Transverse colon (tissue), 4 donors: ENCODE measurements at regions not wholly inside any gene's neighbourhood (a gene's known extent, or its start where the extent isn't known, plus 50 kb on each side); places are given as distances from the start of the nearest gene placed in this dataset.

Source experiments
- DNase-seq: peaks from one replicate; pipeline ENCODE4 v3.0.0-alpha.2; 2019
- H3K27ac ChIP-seq, 4 donors: fragments of 200-600 bp; sonication (generic); 2 replicates each; pipeline ENCODE4 v1.5.1; 2016 to 2018; ENCODE audit warnings: inconsistent platforms in 4 of 4
- H3K27me3 ChIP-seq: fragments of 200-600 bp; sonication (generic); 2 replicates; pipeline ENCODE4 v1.5.1; 2017; ENCODE audit warnings: inconsistent platforms
- H3K36me3 ChIP-seq, 4 donors: fragments of 200-600 bp; sonication (generic); 2 replicates each; pipeline ENCODE4 v1.5.1; 2017 to 2019; ENCODE audit warnings: inconsistent platforms in 4 of 4
- H3K4me1 ChIP-seq, 4 donors: fragments of 200-600 bp; sonication (generic); 2 replicates each; pipeline ENCODE4 v1.5.1; 2017 to 2020; ENCODE audit warnings: inconsistent platforms in 4 of 4
- H3K4me3 ChIP-seq, 4 donors: fragments of 200-600 bp; sonication (generic); 1 replicate in 1 of 4; 2 replicates in 3 of 4; pipeline versions ENCODE4 v1.5.1 to v1.6.1; 2017 to 2019; ENCODE audit warnings: inconsistent platforms in 4 of 4
- H3K9me3 ChIP-seq, 2 donors: fragments of 200-600 bp; sonication (generic); 2 replicates each; pipeline ENCODE4 v1.5.1; 2017 to 2019; ENCODE audit warnings: inconsistent platforms in 2 of 2
- CTCF ChIP-seq, 5 experiments: fragments of 200-600 bp in 3 of 5; fragments of 450-650 bp in 2 of 5; sonication (generic) in 3 of 5; IDR thresholded peaks; 1 replicate in 2 of 5; 2 replicates in 3 of 5; pipeline ENCODE4 v1.5.1; 2016 to 2017; ENCODE audit warnings: antibody characterized with exemption in 5 of 5, inconsistent platforms in 3 of 5, mild to moderate bottlenecking in 2 of 5, moderate library complexity in 1 of 5
- EP300 ChIP-seq: sonication (generic); formaldehyde crosslinking; IDR thresholded peaks from one replicate; pipeline ENCODE4 v1.6.1; 2017; ENCODE audit warnings: antibody characterized with exemption, low read depth
- POLR2A ChIP-seq: fragments of 450-650 bp; IDR thresholded peaks from one replicate; pipeline ENCODE4 v1.6.1; 2016; ENCODE audit warnings: antibody characterized with exemption, mild to moderate bottlenecking, moderate library complexity
- POLR2AphosphoS5 ChIP-seq, 3 donors: sonication (generic); formaldehyde crosslinking; IDR thresholded peaks; one replicate each; pipeline ENCODE4 v1.6.1; 2016; ENCODE audit warnings: antibody characterized with exemption in 3 of 3
- WGBS, 2 donors: methylation state at CpG; one replicate each; pipeline ENCODE4 v1.1.5; 2018; ENCODE audit warnings: low coverage in 1 of 2; 5-methylcytosine and 5-hydroxymethylcytosine counted together
- in situ Hi-C, 4 donors: fragments of 200-750 bp; cut with MboI; loops; one replicate each; pipeline versions ENCODE4 v1.15.0 to v1.15.1; 2017; ENCODE audit warnings: low sequenced_read_pairs in 3 of 4, low pct_ligation_motif_present in 1 of 4, low pct_unique_long_range_greater_than_20kb in 1 of 4
- intact Hi-C: fragments of 100-400 bp; cut with DNase I; formaldehyde crosslinking; loops from one replicate; pipeline ENCODE4 v1.15.1; 2023; ENCODE audit warnings: low total_unique reads

- H3K4me3 ChIP-seq: no peak overlapping the region
- no peaks in the 10 kb centered on the region for H3K4me1 ChIP-seq
- in situ Hi-C loops: no loop called here
- TF ChIP-seq POLR2AphosphoS5 (IDR thresholded peaks at IDR 0.05) (no peak), CTCF (IDR thresholded peaks at IDR 0.05) (no peak), EP300 (no peak), POLR2A (no peak)
- H3K27me3 ChIP-seq: no peaks in the 10 kb centered on the region
- H3K27ac ChIP-seq: no peak overlapping the region
- H3K9me3 ChIP-seq: no peaks in the 10 kb centered on the region
- no peak for DNase-seq
- 87% methylated on average over 10 of the region's 10 CpGs; no CpG with 5 or more reads in 1 of the 2 donors for WGBS, 2 donors
- intact Hi-C loops: no loop called here
- no peaks in the 10 kb centered on the region for H3K36me3 ChIP-seq
Measured at GRCh38 chr17:5871666-5872065, 198.5 kb upstream of the WSCD1 start.

GRCh38 chr17:5872831-5873230, 197.3 kb upstream of the WSCD1 start:
- no peak for TF ChIP-seq POLR2A
- no peak for TF ChIP-seq CTCF (IDR thresholded peaks at IDR 0.05)
- no peak for TF ChIP-seq POLR2AphosphoS5 (IDR thresholded peaks at IDR 0.05)
- no peak for TF ChIP-seq EP300
- no peaks in the 10 kb centered on the region for H3K36me3 ChIP-seq
- no peaks in the 10 kb centered on the region for H3K27me3 ChIP-seq
- 75 to 87% methylated on average over 2 to 9 of the region's 9 CpGs for WGBS, 2 donors
- H3K4me3 ChIP-seq: no peak overlapping the region
- no peak overlapping the region for H3K27ac ChIP-seq
- no peaks in the 10 kb centered on the region for H3K9me3 ChIP-seq
- H3K4me1 ChIP-seq: no peaks in the 10 kb centered on the region
- intact Hi-C loops: no loop called here
- DNase-seq: no peak
- in situ Hi-C loops: no loop called here

DNA sequence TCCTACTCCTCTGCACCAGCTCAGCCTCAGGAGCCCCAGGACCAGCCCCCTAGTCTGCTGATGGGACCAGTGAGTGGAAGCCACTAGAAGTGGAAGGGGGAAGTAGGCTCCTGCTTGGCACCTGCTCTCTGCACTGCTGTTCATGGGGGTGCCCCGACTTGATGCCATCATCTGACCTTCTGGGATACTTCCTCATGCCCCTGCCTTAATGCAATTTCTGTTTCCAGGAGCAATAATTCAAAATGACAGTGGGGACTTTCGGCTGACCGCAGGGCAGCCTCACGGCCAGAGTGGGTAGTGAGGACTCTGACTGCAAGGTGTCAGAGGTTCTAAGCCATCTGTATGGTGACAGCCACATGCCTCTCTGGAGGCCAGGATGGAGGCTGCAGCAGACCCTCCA, 196.4 kb upstream of the WSCD1 start:
- Histone ChIP-seq H3K36me3 (no peaks in the 10 kb centered on the region), H3K4me1 (no peaks in the 10 kb centered on the region), H3K4me3 (no peak overlapping the region), H3K27ac (no peak overlapping the region), H3K9me3 (no peaks in the 10 kb centered on the region), H3K27me3 (no peaks in the 10 kb centered on the region)
- 28% methylated on average over 2 of the region's 4 CpGs; no CpG with 5 or more reads in 1 of the 2 donors for WGBS, 2 donors
- DNase-seq: no peak
- TF ChIP-seq POLR2A: no peak
- TF ChIP-seq EP300: no peak
- no peak for TF ChIP-seq POLR2AphosphoS5 (IDR thresholded peaks at IDR 0.05)
- TF ChIP-seq CTCF (IDR thresholded peaks at IDR 0.05): no peak
- in situ Hi-C loops (no loop called here), intact Hi-C loops (no loop called here)

GRCh38 chr17:5874486-5874885, 195.7 kb upstream of the WSCD1 start:
- DNase-seq: no peak
- intact Hi-C loops (no loop called here), in situ Hi-C loops (no loop called here)
- Histone ChIP-seq H3K9me3 (no peaks in the 10 kb centered on the region), H3K36me3 (no peaks in the 10 kb centered on the region), H3K27ac (no peak overlapping the region), H3K4me1 (no peaks in the 10 kb centered on the region), H3K27me3 (no peaks in the 10 kb centered on the region), H3K4me3 (no peak overlapping the region)
- 64 to 83% methylated on average over 2 to 6 of the region's 6 CpGs for WGBS, 2 donors
- TF ChIP-seq POLR2AphosphoS5 (IDR thresholded peaks at IDR 0.05): no peak
- no peak for TF ChIP-seq POLR2A
- no peak for TF ChIP-seq CTCF (IDR thresholded peaks at IDR 0.05)
- TF ChIP-seq EP300: no peak
